IMR-90 (cell line): ENCODE measurements at regions not wholly inside any gene's neighbourhood (a gene's known extent, or its start where the extent isn't known, plus 50 kb on each side); places are given as distances from the start of the nearest gene placed in this dataset.

Source experiments
- ATAC-seq: fragments of 200-7000 bp; cut with Tn5 transposase; 2 replicates; pipeline ENCODE4 v1.9.1; 2020; ENCODE audit warnings: low read depth, mild to moderate bottlenecking, moderate library complexity
- BruUV-seq: library from RNA; stranded (reverse); fragments of 400-500 nt; replicated peaks from 2 replicates; lab custom pipeline; 2021; lab: Mats Ljungman, UMichigan
- CTCF ChIA-PET: fragments of 300-600 bp; formaldehyde crosslinking; extraction: SDS; loops from one replicate; lab custom pipeline; 2021; ENCODE audit warnings: antibody characterized with exemption; lab: Yijun Ruan, JAX
- POLR2A ChIA-PET: fragments of 300-600 bp; sonication (Branson Sonifier 250); formaldehyde crosslinking; loops from one replicate; lab custom pipeline; 2022; ENCODE audit warnings: antibody characterized with exemption; ENCODE audit not compliant: unreplicated experiment; lab: Charles Lee
- DNase-seq: peaks from one replicate; pipeline ENCODE4 v3.0.0; 2013
- H2AFZ ChIP-seq: replicated peaks from 2 replicates; pipeline ENCODE3; 2013; ENCODE audit warnings: low read length, mild to moderate bottlenecking; ENCODE audit not compliant: poor library complexity
- H2AK5ac ChIP-seq: 2 replicates; pipeline ENCODE4 v1.6.1; 2013; ENCODE audit warnings: low read depth, low read length, inconsistent platforms
- H2AK9ac ChIP-seq: replicated peaks from 2 replicates; pipeline ENCODE3; 2013; ENCODE audit warnings: mild to moderate bottlenecking, low read depth, low read length, moderate library complexity; ENCODE audit not compliant: poor library complexity
- H2BK120ac ChIP-seq: 2 replicates; pipeline ENCODE4 v1.6.1; 2013; ENCODE audit warnings: low read depth, low read length, inconsistent platforms
- H2BK15ac ChIP-seq: 3 replicates; pipeline ENCODE4 v1.6.1; 2013; ENCODE audit warnings: low read depth, low read length, inconsistent platforms
- H2BK20ac ChIP-seq: 2 replicates; pipeline ENCODE4 v1.6.1; 2013; ENCODE audit warnings: low read depth, mild to moderate bottlenecking, inconsistent platforms, low read length, moderate library complexity
- H2BK5ac ChIP-seq: 2 replicates; pipeline ENCODE4 v1.6.1; 2013; ENCODE audit warnings: mild to moderate bottlenecking, low read depth, low read length, inconsistent platforms; ENCODE audit not compliant: poor library complexity, severe bottlenecking
- H3K14ac ChIP-seq: replicated peaks from 2 replicates; pipeline ENCODE4 v1.6.1; 2013; ENCODE audit warnings: low read depth, low read length, inconsistent platforms
- H3K18ac ChIP-seq: 2 replicates; pipeline ENCODE4 v1.6.1; 2013; ENCODE audit warnings: low read depth, low read length, control low read depth
- H3K23ac ChIP-seq: 2 replicates; pipeline ENCODE4 v1.6.1; 2013; ENCODE audit warnings: low read depth, low read length, inconsistent platforms
- H3K27ac ChIP-seq: 2 replicates; pipeline ENCODE4 v1.5.1; 2013; ENCODE audit warnings: mild to moderate bottlenecking, control low read depth, low read length; ENCODE audit not compliant: insufficient read depth
- H3K27me3 ChIP-seq: 2 replicates; pipeline ENCODE4 v1.6.1; 2013; ENCODE audit warnings: low read length; ENCODE audit not compliant: control insufficient read depth, insufficient read depth
- H3K36me3 ChIP-seq: 2 replicates; pipeline ENCODE4 v1.6.1; 2013; ENCODE audit warnings: low read length, mixed read lengths; ENCODE audit not compliant: control insufficient read depth, insufficient read depth
- H3K4ac ChIP-seq: 2 replicates; pipeline ENCODE4 v1.6.1; 2013; ENCODE audit warnings: low read depth, low read length, inconsistent platforms
- H3K4me1 ChIP-seq: 2 replicates; pipeline ENCODE4 v1.6.1; 2013; ENCODE audit warnings: low read length, mixed read lengths; ENCODE audit not compliant: control insufficient read depth, insufficient read depth
- H3K4me2 ChIP-seq: 2 replicates; pipeline ENCODE4 v1.6.1; 2013; ENCODE audit warnings: low read depth, mild to moderate bottlenecking, control low read depth, low read length, moderate library complexity
- H3K4me3 ChIP-seq: 2 replicates; pipeline ENCODE4 v1.5.1; 2013; ENCODE audit warnings: low read depth, mild to moderate bottlenecking, control low read depth, low read length, moderate library complexity; ENCODE audit not compliant: insufficient read depth
- H3K56ac ChIP-seq: 2 replicates; pipeline ENCODE4 v1.6.1; 2013; ENCODE audit warnings: low read length, inconsistent platforms; ENCODE audit not compliant: insufficient read depth; ENCODE audit errors: extremely low read depth
- H3K79me1 ChIP-seq, 2 experiments: 2 replicates each; pipeline ENCODE4 v1.6.1; 2013; ENCODE audit warnings: low read length in 2 of 2, inconsistent platforms in 1 of 2, low read depth in 1 of 2
- H3K9ac ChIP-seq: 2 replicates; pipeline ENCODE4 v1.6.1; 2013; ENCODE audit warnings: low read depth, low read length, control low read depth
- H3K9me1 ChIP-seq: 2 replicates; pipeline ENCODE4 v1.6.1; 2013; ENCODE audit warnings: low read length, inconsistent platforms; ENCODE audit not compliant: insufficient read depth
- H3K9me3 ChIP-seq: 2 replicates; pipeline ENCODE4 v1.6.1; 2013; ENCODE audit warnings: low read length; ENCODE audit not compliant: control insufficient read depth, insufficient read depth
- H4K20me1 ChIP-seq: 2 replicates; pipeline ENCODE4 v1.6.1; 2013; ENCODE audit warnings: low read length, inconsistent platforms; ENCODE audit not compliant: insufficient read depth
- H4K5ac ChIP-seq: 2 replicates; pipeline ENCODE4 v1.6.1; 2013; ENCODE audit warnings: mild to moderate bottlenecking, low read depth, low read length, control low read depth
- H4K8ac ChIP-seq, 2 experiments: 2 replicates each; pipeline ENCODE4 v1.6.1; 2013; ENCODE audit warnings: low read depth in 2 of 2, low read length in 2 of 2, control low read depth in 1 of 2, inconsistent platforms in 1 of 2
- H4K91ac ChIP-seq: 2 replicates; pipeline ENCODE4 v1.6.1; 2013; ENCODE audit warnings: low read depth, low read length, inconsistent platforms; ENCODE audit not compliant: insufficient read depth
- BHLHE40 ChIP-seq: fragments of 150-350 bp; IDR thresholded peaks from 2 replicates; pipeline ENCODE4 v1.6.1; 2016; ENCODE audit warnings: mild to moderate bottlenecking, low read depth, low read length
- FOS ChIP-seq: fragments of 150-350 bp; IDR thresholded peaks from 2 replicates; pipeline ENCODE4 v1.6.1; 2016; ENCODE audit warnings: low read depth, low read length
- MAFK ChIP-seq: IDR thresholded peaks from 2 replicates; pipeline ENCODE4 v1.6.1; 2012; ENCODE audit warnings: low read depth, low read length, improper control_type of control experiment
- MXI1 ChIP-seq: IDR thresholded peaks from 2 replicates; pipeline ENCODE4 v1.6.1; 2012; ENCODE audit warnings: low read depth, mild to moderate bottlenecking, low read length, moderate library complexity, borderline replicate concordance
- POLR2A ChIP-seq: IDR thresholded peaks from 2 replicates; pipeline ENCODE4 v1.6.1; 2012; ENCODE audit warnings: mild to moderate bottlenecking, low read depth, low read length
- RCOR1 ChIP-seq: IDR thresholded peaks from 2 replicates; pipeline ENCODE4 v1.6.1; 2012; ENCODE audit warnings: mild to moderate bottlenecking, low read length, improper control_type of control experiment; ENCODE audit not compliant: insufficient replicate concordance
- SMC3 ChIP-seq: fragments of 150-350 bp; IDR thresholded peaks from 2 replicates; pipeline ENCODE4 v1.6.1; 2016; ENCODE audit warnings: low read depth, mild to moderate bottlenecking, antibody characterized with exemption, low read length, moderate library complexity
- WGBS, 2 experiments: methylation state at CpG; one replicate each; pipeline versions ENCODE4 v1.1.5 to v1.1.7; 2013; ENCODE audit warnings: missing lambda C conversion rate in 2 of 2; ENCODE audit not compliant: insufficient read length in 1 of 2; ENCODE audit errors: extremely low coverage in 2 of 2; 5-methylcytosine and 5-hydroxymethylcytosine counted together
- dilution Hi-C: fragments of 300-500 bp; cut with HindIII; formaldehyde crosslinking; loops from one replicate; pipeline ENCODE4 v1.14.3; 2018; ENCODE audit warnings: low sequenced_read_pairs; ENCODE audit not compliant: unreplicated experiment
- in situ Hi-C: fragments of 300-500 bp; cut with MboI; formaldehyde crosslinking; loops from 3 replicates; pipeline ENCODE4 v1.14.3; 2019; ENCODE audit warnings: low sequenced_read_pairs, inconsistent platforms, mixed read lengths
- intact Hi-C: fragments of 100-400 bp; cut with micrococcal nuclease; formaldehyde crosslinking; loops from 2 replicates; pipeline ENCODE4 v1.10.0; 2022

DNA sequence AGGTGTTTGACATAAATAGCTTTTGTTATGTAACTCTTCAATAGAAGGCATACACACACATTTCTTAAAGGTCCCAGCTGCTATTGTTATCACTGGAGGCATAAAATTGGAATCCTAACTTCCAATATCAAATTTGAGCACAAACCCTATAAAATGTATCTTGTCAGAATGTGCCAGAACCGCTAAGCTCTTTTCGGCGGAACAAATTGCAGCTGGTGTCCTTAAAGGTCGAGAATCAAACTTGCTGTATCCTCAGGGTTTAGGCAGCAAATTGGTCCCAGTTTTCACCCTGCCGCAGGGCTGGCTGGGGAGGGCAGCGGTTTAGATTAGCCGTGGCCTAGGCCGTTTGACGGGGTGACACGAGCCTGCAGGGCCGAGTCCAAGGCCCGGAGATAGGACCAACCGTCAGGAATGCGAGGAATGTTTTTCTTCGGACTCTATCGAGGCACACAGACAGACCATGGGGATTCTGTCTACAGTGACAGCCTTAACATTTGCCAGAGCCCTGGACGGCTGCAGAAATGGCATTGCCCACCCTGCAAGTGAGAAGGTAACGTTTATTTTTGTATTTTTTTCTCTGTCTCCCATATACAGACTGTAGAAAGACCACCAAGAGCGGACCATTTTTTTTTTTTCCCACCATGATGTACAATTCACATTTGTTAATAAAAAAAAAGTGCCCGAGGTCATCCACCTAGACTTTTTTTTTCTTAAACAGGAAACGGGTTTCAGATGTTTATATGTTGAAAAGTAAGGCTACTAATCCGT lies 297.1 kb downstream of the IRF8 start:
- H3K9me1 ChIP-seq, result no peaks in the 10 kb centered on the region
- H3K4me1 ChIP-seq, result peaks cover 20% of the 10 kb centered on the region
- H2AFZ ChIP-seq, result no peak overlapping the region
- CTCF ChIA-PET, result no interaction called here
- no peak overlapping the region for H2BK5ac ChIP-seq
- peaks cover 0 to 3% of the 10 kb centered on the region in 2 experiments; a peak in 1 of 4 replicates for H3K79me1 ChIP-seq
- no peaks in the 10 kb centered on the region for H3K36me3 ChIP-seq
- no peak overlapping the region for H2AK9ac ChIP-seq
- 74% methylated on average over 16 of the region's 22 CpGs; no CpG with 5 or more reads in 1 of the 2 experiments for WGBS, 2 experiments
- dilution Hi-C loops (no loop called here), intact Hi-C loops (no loop called here), in situ Hi-C loops (no loop called here)
- H3K9ac ChIP-seq, result no peak overlapping the region
- no peak overlapping the region for H3K18ac ChIP-seq
- H4K8ac ChIP-seq, result no peak overlapping the region
- H4K20me1 ChIP-seq, result no peaks in the 10 kb centered on the region
- no peak overlapping the region for H3K4me3 ChIP-seq
- H3K9me3 ChIP-seq, result no peaks in the 10 kb centered on the region
- no peak overlapping the region for H2BK15ac ChIP-seq
- no peak overlapping the region for H3K23ac ChIP-seq
- DNase-seq (no peak), ATAC-seq (no peak)
- H3K4ac ChIP-seq, result no peak overlapping the region
- no peak overlapping the region for H3K27ac ChIP-seq
- no peak overlapping the region for H3K14ac ChIP-seq
- H2BK120ac ChIP-seq, result no peak overlapping the region
- H2BK20ac ChIP-seq, result no peak overlapping the region
- H3K56ac ChIP-seq, result no peak overlapping the region
- no peak overlapping the region; the same call in 1 of the 2 replicates for H4K91ac ChIP-seq
- no peaks in the 10 kb centered on the region for H3K27me3 ChIP-seq
- no peak overlapping the region for H3K4me2 ChIP-seq
- TF ChIP-seq SMC3 (no peak), MXI1 (no peak), POLR2A (no peak), FOS (no peak), BHLHE40 (no peak), MAFK (no peak), RCOR1 (no peak)
- POLR2A ChIA-PET, result interaction anchor here (0.5 kb wide), 1 partner anchor 123 kb away, joined by 11 read pairs; no protein-coding TSS in a partner anchor
- H4K5ac ChIP-seq, result no peak overlapping the region
- H2AK5ac ChIP-seq, result no peak overlapping the region
- no TSS peak for BruUV-seq
